GM23338 (cell line): ENCODE measurements at regions not wholly inside any gene's neighbourhood (a gene's known extent, or its start where the extent isn't known, plus 50 kb on each side); places are given as distances from the start of the nearest gene placed in this dataset.

Source experiments
- ATAC-seq: fragments of 200-7000 bp; cut with Tn5 transposase; 3 replicates; pipeline ENCODE4 v1.9.1; 2020
- DNase-seq: peaks from one replicate; pipeline ENCODE4 v3.0.0-alpha.2; 2015; ENCODE audit warnings: low spot score
- H2AFZ ChIP-seq: fragments of 200-600 bp; sonication (generic); 2 replicates; pipeline ENCODE4 v1.8.0; 2016; ENCODE audit warnings: antibody characterized with exemption, mild to moderate bottlenecking, moderate library complexity
- H3F3A ChIP-seq: fragments of 200-600 bp; sonication (generic); replicated peaks from 2 replicates; pipeline ENCODE4 v1.8.0; 2017; ENCODE audit warnings: antibody characterized with exemption, mixed run types, low read depth
- H3K27ac ChIP-seq: fragments of 200-600 bp; sonication (generic); 2 replicates; pipeline ENCODE4 v1.6.1; 2016; ENCODE audit warnings: low read depth
- H3K27me3 ChIP-seq: fragments of 200-600 bp; sonication (generic); 2 replicates; pipeline ENCODE4 v1.8.0; 2016; ENCODE audit warnings: mild to moderate bottlenecking, mixed run types, moderate library complexity; ENCODE audit not compliant: insufficient read depth
- H3K36me3 ChIP-seq: fragments of 200-600 bp; sonication (generic); 2 replicates; pipeline ENCODE4 v1.8.0; 2016; ENCODE audit warnings: mild to moderate bottlenecking; ENCODE audit not compliant: insufficient read depth
- H3K4me1 ChIP-seq: fragments of 200-600 bp; sonication (generic); 2 replicates; pipeline ENCODE4 v1.8.0; 2016; ENCODE audit warnings: mild to moderate bottlenecking, moderate library complexity; ENCODE audit not compliant: insufficient read depth
- H3K4me2 ChIP-seq: fragments of 200-600 bp; sonication (generic); 2 replicates; pipeline ENCODE4 v1.7.1; 2017; ENCODE audit warnings: mixed run types
- H3K4me3 ChIP-seq: fragments of 200-600 bp; sonication (generic); 2 replicates; pipeline ENCODE4 v1.6.1; 2016; ENCODE audit warnings: mixed run types
- H3K79me2 ChIP-seq: fragments of 200-600 bp; sonication (generic); replicated peaks from 2 replicates; pipeline ENCODE4 v1.8.0; 2017; ENCODE audit warnings: mild to moderate bottlenecking; ENCODE audit not compliant: insufficient read depth
- H3K9me2 ChIP-seq: fragments of 200-600 bp; sonication (generic); 2 replicates; pipeline ENCODE4 v1.8.0; 2017; ENCODE audit not compliant: insufficient read depth
- H4K20me1 ChIP-seq: fragments of 200-600 bp; sonication (generic); replicated peaks from 2 replicates; pipeline ENCODE4 v1.8.0; 2017; ENCODE audit warnings: mild to moderate bottlenecking; ENCODE audit not compliant: insufficient read depth
- H3K27ac Mint-ChIP-seq: 2 replicates; pipeline ENCODE4 v1.8.0; 2020; ENCODE audit warnings: inconsistent platforms, mild to moderate bottlenecking, moderate library complexity, mixed read lengths
- H3K27me3 Mint-ChIP-seq: 3 replicates; pipeline ENCODE4 v1.8.0; 2022; ENCODE audit warnings: low read depth, mild to moderate bottlenecking, moderate library complexity, mixed read lengths, inconsistent platforms; ENCODE audit not compliant: insufficient read depth, poor library complexity
- H3K36me3 Mint-ChIP-seq: 3 replicates; pipeline ENCODE4 v1.8.0; 2021; ENCODE audit warnings: low read depth, mild to moderate bottlenecking, inconsistent platforms, moderate library complexity, mixed read lengths
- H3K4me1 Mint-ChIP-seq: 3 replicates; pipeline ENCODE4 v1.8.0; 2020; ENCODE audit warnings: mild to moderate bottlenecking, inconsistent platforms, mixed read lengths
- H3K4me3 Mint-ChIP-seq: 3 replicates; pipeline ENCODE4 v1.8.0; 2021; ENCODE audit warnings: moderate library complexity, mild to moderate bottlenecking, inconsistent platforms, mixed read lengths
- H3K9me3 Mint-ChIP-seq: 3 replicates; pipeline ENCODE4 v1.8.0; 2020; ENCODE audit warnings: moderate library complexity, mild to moderate bottlenecking, inconsistent platforms, mixed read lengths
- CREB1 ChIP-seq: fragments of 250-450 bp; sonication (Bioruptor Pico); IDR thresholded peaks from 2 replicates; pipeline ENCODE4 v1.5.0; 2020; ENCODE audit warnings: low read depth, mild to moderate bottlenecking, moderate library complexity
- ETS1 ChIP-seq: IDR thresholded peaks from 2 replicates; pipeline ENCODE4 v1.6.1; 2016; ENCODE audit warnings: antibody characterized with exemption
- EZH2 ChIP-seq: fragments of 200-600 bp; sonication (generic); IDR thresholded peaks from one replicate; pipeline ENCODE4 v1.8.0; 2017; ENCODE audit warnings: antibody characterized with exemption, mild to moderate bottlenecking, low read depth; ENCODE audit not compliant: unreplicated experiment
- EZH2phosphoT487 ChIP-seq: fragments of 200-600 bp; sonication (generic); IDR thresholded peaks from one replicate; pipeline ENCODE4 v1.8.1; 2018; ENCODE audit warnings: antibody characterized with exemption; ENCODE audit not compliant: unreplicated experiment
- JUNB ChIP-seq: IDR thresholded peaks from one replicate; pipeline ENCODE4 v1.6.1; 2016; ENCODE audit warnings: antibody characterized with exemption; ENCODE audit not compliant: unreplicated experiment
- NANOG ChIP-seq: IDR thresholded peaks from 2 replicates; pipeline ENCODE4 v1.6.1; 2016; ENCODE audit warnings: antibody characterized with exemption, borderline replicate concordance
- POLR2AphosphoS5 ChIP-seq: IDR thresholded peaks from 2 replicates; pipeline ENCODE4 v1.6.1; 2016; ENCODE audit warnings: antibody characterized with exemption, low read depth
- STAT1 ChIP-seq: IDR thresholded peaks from one replicate; pipeline ENCODE4 v1.6.1; 2016; ENCODE audit warnings: antibody characterized with exemption; ENCODE audit not compliant: unreplicated experiment
- ZNF114 ChIP-seq: fragments of 250-450 bp; sonication (Bioruptor Pico); IDR thresholded peaks from 2 replicates; pipeline ENCODE4 v1.5.0; 2020; ENCODE audit warnings: mild to moderate bottlenecking, moderate library complexity
- ZNF331 ChIP-seq: fragments of 250-450 bp; sonication (Bioruptor Pico); IDR thresholded peaks from 2 replicates; pipeline ENCODE4 v1.5.0; 2020; ENCODE audit warnings: low read depth, mild to moderate bottlenecking, moderate library complexity
- ZNF462 ChIP-seq: fragments of 250-450 bp; sonication (Bioruptor Pico); IDR thresholded peaks from 2 replicates; pipeline ENCODE4 v1.5.0; 2020; ENCODE audit warnings: mild to moderate bottlenecking, moderate library complexity
- TF ChIP-seq, protein P1 (sequence below), 2 experiments: fragments of 200-600 bp in 1 of 2; sonication (generic) in 1 of 2; conservative IDR thresholded peaks; 2 replicates each; pipeline versions ENCODE4 v1.5.1 to v1.6.1; 2016 to 2017; ENCODE audit warnings: antibody characterized with exemption in 2 of 2, low read depth in 2 of 2, mild to moderate bottlenecking in 2 of 2, moderate library complexity in 1 of 2
- TF ChIP-seq, protein P2 (sequence below): IDR thresholded peaks from one replicate; pipeline ENCODE4 v1.6.1; 2018; ENCODE audit warnings: antibody characterized with exemption; ENCODE audit not compliant: unreplicated experiment

DNA sequence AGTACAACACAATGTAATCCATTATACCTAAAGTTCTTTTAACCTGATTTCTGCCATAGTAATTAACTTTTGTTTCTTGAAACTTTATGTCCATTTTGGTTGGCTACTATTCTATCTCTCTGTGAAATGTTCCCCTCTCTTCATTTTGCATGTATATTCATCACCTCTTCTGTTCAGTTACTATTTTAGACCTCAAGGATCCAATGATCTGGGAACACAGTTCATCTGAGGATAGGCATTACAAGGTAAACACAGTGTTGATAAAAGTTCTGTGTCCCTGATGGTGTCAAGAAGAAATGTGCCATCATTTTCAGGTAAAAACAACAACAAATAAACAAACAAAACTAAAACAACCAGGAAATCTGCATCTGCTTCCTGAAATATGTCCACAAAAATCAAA is 102.2 kb upstream of the IFNG-AS1 start:
- no peaks in the 10 kb centered on the region for H3F3A ChIP-seq
- H3K36me3 ChIP-seq, result no peaks in the 10 kb centered on the region
- H3K27ac Mint-ChIP-seq, result no peak overlapping the region
- H3K9me3 Mint-ChIP-seq, result no peaks in the 10 kb centered on the region
- no peak for ATAC-seq
- no peak overlapping the region for H3K4me3 Mint-ChIP-seq
- no peak overlapping the region for H2AFZ ChIP-seq
- H3K4me1 ChIP-seq, result peaks cover 15% of the 10 kb centered on the region
- H4K20me1 ChIP-seq, result no peaks in the 10 kb centered on the region
- H3K27ac ChIP-seq, result no peak overlapping the region
- H3K27me3 Mint-ChIP-seq, result peaks cover 2% of the 10 kb centered on the region
- TF ChIP-seq JUNB, result no peak
- no peak for TF ChIP-seq ZNF114 (CRISPR knock-in tag)
- TF ChIP-seq, protein P1, sequence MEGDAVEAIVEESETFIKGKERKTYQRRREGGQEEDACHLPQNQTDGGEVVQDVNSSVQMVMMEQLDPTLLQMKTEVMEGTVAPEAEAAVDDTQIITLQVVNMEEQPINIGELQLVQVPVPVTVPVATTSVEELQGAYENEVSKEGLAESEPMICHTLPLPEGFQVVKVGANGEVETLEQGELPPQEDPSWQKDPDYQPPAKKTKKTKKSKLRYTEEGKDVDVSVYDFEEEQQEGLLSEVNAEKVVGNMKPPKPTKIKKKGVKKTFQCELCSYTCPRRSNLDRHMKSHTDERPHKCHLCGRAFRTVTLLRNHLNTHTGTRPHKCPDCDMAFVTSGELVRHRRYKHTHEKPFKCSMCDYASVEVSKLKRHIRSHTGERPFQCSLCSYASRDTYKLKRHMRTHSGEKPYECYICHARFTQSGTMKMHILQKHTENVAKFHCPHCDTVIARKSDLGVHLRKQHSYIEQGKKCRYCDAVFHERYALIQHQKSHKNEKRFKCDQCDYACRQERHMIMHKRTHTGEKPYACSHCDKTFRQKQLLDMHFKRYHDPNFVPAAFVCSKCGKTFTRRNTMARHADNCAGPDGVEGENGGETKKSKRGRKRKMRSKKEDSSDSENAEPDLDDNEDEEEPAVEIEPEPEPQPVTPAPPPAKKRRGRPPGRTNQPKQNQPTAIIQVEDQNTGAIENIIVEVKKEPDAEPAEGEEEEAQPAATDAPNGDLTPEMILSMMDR (conservative IDR thresholded peaks at IDR 0.05; ENCODE audit: low read depth in 2 of 2), result no peak
- no peak for TF ChIP-seq ZNF331 (CRISPR knock-in tag)
- no peak for TF ChIP-seq CREB1
- TF ChIP-seq STAT1, result no peak
- TF ChIP-seq ETS1, result no peak
- no peak for TF ChIP-seq ZNF462 (CRISPR knock-in tag)
- no peak for TF ChIP-seq POLR2AphosphoS5
- TF ChIP-seq NANOG, result no peak
- TF ChIP-seq, protein P2, sequence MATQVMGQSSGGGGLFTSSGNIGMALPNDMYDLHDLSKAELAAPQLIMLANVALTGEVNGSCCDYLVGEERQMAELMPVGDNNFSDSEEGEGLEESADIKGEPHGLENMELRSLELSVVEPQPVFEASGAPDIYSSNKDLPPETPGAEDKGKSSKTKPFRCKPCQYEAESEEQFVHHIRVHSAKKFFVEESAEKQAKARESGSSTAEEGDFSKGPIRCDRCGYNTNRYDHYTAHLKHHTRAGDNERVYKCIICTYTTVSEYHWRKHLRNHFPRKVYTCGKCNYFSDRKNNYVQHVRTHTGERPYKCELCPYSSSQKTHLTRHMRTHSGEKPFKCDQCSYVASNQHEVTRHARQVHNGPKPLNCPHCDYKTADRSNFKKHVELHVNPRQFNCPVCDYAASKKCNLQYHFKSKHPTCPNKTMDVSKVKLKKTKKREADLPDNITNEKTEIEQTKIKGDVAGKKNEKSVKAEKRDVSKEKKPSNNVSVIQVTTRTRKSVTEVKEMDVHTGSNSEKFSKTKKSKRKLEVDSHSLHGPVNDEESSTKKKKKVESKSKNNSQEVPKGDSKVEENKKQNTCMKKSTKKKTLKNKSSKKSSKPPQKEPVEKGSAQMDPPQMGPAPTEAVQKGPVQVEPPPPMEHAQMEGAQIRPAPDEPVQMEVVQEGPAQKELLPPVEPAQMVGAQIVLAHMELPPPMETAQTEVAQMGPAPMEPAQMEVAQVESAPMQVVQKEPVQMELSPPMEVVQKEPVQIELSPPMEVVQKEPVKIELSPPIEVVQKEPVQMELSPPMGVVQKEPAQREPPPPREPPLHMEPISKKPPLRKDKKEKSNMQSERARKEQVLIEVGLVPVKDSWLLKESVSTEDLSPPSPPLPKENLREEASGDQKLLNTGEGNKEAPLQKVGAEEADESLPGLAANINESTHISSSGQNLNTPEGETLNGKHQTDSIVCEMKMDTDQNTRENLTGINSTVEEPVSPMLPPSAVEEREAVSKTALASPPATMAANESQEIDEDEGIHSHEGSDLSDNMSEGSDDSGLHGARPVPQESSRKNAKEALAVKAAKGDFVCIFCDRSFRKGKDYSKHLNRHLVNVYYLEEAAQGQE, result no peak
- TF ChIP-seq EZH2phosphoT487, result no peak
- TF ChIP-seq EZH2, result no peak
- H3K4me3 ChIP-seq, result no peak overlapping the region
- no peaks in the 10 kb centered on the region for H3K36me3 Mint-ChIP-seq
- H3K4me1 Mint-ChIP-seq, result peaks cover 32% of the 10 kb centered on the region
- no peaks in the 10 kb centered on the region for H3K9me2 ChIP-seq
- no peak overlapping the region for H3K4me2 ChIP-seq
- no peaks in the 10 kb centered on the region for H3K27me3 ChIP-seq
- H3K79me2 ChIP-seq, result no peaks in the 10 kb centered on the region
- no peak for DNase-seq
